Stimulated activated CD4-positive, alpha-beta T cell treated with anti-CD3 and anti-CD28 coated beads, Interleukin-15, amount 100 ng/mL, for 24 hours (primary cell): ENCODE measurements at regions not wholly inside any gene's neighbourhood (a gene's known extent, or its start where the extent isn't known, plus 50 kb on each side); places are given as distances from the start of the nearest gene placed in this dataset.

Source experiments
- DNase-seq: peaks from one replicate; pipeline ENCODE4 v3.0.0-alpha.2; 2020

DNA sequence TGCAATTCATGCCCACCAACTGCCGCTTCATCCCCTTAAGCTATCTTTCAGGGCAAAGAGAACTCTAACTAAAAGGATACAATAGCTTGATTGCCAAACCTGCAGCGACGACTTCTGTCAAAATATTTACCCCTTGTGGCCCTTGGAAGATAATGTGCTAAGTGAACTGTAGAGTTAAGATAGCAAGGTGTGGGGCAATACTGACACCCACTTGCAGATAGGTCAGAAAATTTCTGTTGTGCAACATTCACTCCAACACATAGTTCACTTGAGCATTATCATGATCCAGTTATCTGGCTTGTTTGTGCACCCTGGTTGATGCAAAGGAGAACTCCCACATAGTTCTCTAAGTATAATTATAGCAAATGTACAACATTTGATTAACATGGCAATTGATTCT is 55.6 kb downstream of the RHOXF2B start:
- no peak for DNase-seq

DNA sequence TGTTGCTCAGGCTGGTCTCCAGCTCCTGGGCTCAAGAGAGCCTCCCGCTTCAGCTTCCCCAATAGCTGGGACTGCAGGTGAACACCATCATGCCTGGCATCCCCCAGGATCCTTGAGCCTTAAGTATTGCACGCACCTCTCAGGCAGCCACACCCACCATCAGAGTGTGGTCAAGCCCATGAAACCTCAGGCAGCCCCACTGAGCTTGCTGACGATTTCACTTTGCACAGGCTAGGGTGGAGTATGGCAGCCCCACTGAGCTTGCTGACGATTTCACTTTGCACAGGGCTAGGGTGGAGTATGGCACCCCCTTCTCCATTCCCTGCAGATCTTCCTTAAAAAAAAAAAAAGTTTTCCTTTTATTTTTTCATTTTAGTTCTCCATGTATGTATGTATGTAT is 57.2 kb downstream of the RHOXF2B start:
- no peak for DNase-seq

DNA sequence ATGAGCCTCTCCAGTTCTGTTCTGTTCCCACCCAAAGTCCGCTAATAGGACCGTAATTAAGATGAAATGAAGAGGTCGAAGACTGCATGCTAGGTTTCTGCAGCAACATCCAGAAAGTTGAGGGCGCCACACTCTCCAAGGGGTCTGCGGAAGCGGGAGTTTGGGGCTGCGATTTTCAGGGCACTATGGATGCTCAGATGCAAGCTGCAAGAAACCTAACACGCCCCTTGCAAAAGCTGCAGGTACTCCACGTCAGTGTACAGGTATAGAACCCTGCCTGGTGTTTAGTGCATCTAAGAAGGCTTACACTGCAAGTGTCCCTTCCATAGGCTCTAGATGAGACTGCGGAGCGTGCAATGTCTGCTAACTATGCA is 61.4 kb downstream of the RHOXF2B start:
- no peak for DNase-seq

DNA sequence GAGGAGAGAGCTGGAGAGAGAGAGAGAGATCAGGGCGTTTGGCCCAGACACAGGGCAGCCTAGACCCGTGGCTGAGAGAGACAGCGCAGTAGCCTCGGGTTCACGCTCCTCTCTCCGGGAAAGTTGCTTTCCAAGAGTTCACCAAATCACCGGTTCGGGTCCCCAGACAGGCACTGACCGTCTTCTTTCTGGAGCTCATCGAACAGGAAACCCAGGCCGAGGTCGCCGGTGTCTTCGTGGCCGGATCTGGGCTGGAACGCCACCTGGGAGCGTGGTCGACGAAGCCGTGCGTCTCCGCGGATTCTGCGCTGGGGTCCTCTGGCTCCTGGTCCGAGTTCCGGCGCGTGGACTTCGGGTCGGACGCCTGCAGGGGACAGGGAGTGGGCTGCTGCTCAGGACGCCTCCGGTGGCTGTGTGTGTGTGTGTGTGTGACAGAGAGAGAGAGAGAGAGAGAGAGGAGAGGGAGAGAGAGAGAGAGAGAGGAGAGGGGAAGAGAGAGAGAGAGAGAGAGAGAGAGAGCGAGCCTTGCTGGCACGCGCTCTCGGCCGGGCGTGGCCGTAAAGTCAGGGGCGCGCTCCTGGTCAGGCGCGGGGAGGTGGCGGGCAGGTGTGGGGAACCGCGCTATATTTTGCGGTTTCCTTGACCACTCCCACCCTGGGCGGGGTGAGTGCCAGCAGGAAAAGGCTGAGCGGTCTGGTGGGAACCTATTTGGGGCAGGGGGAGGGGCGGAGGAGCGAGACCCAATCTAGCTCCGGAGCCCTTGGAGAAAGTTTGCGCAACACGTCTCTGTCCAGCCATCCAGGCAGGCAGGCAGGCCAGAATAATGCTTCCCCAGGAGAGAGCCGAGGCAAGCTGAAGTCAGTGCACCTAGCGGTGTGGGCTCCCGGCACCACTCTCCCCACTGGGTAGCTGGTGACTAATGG is 62.1 kb downstream of the RHOXF2B start:
- DNase-seq, result no peak

DNA sequence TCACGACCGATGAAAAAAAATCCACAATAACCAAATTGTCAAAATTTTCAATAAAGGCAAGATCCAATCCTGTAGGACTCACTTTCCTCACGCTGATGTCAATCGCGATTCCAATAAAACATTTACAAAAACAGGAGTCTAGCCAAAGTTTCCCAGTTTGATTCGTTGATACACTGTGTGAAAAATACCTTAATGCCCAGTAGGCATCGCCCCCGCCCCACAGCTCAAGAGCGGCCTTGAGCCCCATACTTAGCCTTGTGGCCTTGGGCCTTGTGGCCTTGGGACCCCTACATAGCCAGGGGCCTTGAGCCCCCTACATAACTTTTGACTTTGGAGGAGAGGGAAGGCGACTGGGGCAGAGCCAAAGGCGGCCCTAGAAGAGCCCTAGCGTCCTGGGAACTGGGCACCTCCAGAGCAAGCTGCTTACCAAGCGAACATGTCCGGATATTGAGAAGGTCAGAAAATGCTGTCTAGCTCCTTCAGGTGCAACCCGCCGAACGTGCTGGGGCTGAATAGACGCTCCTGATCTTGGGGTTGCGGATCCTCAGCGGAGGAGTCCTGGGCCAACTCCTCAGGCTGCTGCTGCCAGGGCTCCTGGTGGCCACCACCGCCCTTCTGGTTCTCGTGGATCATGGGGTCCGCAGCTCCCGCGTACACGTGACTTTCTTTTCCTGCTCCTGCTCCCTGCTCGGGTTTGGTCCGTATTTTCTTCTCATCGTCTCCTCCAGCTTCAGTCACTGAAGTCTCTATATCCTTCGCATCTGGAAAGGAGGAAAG is 62.9 kb downstream of the RHOXF2B start:
- DNase-seq, result no peak

DNA sequence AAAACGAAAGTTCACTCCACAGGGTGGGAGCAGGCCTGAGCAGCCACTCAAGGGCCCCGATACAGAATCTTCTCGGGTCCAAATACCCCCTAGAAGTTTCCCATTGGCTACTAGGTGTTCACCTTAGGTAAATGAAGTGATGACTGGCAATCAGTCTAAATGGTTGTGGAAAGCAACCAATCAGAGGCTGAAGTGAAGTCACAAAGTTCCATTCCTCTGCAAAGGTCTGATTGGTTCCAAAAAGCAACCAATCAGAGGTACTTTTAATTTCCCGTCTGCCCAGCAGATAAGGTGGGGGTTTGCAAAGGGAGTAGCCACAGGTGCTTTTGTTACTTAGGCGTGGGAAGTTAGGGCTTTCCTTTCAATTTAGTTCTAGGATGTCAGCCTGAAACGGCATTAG is 58.2 kb upstream of the NKAP start:
- DNase-seq, result no peak

DNA sequence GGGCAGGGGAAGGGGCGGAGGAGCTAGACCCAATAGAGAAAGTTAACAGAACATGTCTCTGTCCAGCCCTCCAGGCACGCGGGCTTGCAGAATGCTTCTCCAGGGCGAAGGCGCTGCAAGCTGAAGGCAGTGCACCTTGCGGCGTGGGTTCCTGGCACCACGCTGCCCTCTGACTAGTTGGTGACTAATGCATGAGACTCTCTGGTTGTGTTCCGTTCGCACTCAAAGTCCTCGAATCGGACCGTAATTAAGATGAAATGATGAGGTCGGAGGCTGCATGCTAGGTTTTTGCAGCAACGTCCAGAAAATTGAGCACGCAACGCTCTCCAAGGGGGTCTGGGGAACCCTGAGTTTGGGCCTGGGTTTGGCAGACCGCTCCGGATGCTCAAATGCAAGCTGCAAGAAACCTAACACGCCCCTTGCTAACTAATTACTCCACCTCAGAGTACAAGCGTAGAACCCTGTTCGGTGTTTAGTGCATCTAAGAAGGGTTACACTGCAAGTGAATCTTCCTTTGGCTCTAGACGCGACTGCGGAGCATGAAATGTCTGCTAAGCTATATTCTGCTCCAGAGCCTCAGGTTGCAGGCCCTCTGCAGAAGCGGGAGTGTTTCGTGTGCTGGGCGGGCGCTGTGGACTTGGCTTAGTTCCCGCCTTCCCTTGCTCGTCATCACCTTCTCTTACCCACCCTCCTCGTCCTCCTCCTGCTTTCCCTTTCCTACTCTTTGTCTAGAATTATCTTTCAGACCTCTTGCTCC is 57.1 kb upstream of the NKAP start:
- DNase-seq, result peak; percentile 46

DNA sequence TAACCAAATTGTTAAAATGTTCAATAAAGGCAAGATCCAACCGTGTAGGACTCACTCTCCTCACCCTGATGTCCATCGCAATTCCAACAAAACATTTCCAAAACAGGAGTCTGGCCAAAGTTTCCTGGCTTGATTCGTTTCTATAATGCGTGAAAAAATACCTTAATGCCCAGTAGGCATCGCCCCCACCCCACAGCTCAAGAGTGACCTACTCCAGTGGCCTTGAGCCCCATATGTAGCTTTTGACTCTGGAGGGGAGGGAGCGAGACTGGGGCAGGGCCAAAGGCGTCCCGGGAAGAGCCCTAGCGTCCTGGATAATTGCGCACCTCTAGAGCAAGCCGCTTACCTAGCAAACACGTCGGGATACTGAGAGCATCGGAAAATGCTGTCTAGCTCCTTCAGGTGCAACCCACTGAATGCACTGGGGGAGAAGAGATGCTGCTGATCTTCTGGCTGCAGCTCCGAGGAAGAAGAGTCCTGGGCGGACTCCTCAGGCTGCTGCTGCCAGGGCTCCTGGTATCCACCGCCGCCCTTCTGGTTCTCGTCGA is 55.6 kb upstream of the NKAP start:
- DNase-seq, result no peak

DNA sequence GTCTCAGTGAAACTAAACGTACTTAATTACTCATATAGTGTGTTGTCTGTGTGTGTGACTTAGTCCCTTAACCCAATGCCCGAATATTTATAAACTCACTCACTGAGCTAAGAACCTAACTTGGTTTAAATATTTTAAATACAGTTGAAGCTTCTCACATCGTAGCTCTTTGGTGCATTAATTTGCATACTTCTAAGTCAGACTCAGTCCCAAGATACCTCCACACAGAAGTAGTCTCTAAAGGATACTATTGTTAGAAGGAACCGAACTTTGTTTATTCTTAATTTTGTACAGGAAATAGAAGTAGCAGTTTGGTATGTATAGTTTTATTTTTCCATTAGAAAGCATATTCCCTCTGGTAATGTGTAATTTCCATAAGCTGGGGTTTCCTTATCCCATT is 54.0 kb upstream of the NKAP start:
- DNase-seq, result no peak

DNA sequence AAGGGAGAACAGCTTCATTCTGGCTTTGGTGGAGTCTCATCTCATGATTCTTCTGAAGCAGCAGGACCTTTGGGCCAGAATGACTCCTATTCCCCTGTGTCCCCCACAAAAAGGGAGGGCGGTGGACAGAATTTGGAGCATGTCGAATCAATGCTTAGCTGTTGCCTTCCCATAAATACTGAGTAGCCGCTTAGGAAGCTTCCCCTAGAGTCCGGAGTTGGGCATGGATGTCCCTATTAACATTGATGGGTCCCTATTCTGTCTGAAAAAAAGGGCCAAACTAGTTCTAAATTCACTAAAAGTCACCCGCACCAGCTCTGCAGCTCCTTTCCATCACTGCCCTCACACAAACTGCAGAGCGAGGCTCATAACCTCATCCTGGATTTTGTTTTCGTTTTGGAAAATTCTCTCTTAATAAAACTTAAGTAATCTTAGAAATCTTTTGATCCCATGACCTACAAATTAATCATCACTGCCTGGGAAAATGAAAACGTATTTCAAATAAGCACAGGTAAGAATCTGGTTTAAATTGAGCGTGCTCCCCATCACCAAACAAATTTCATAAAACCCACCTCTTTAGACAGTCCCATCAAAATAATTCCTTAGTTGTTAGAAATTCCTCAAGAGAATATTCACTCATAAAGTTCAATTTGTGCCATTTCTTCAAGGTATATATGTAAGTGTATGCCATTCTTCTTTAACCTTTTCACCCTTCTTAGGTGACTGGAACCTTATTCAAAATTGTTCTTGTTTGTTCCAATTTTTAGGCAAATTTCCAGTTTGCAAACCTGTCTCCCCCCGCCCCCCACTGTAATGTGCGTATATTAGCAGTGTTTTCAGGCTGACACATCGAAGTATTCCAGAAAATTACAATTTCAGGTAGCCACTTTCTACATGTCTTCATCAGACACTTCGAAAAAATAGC is 53.3 kb upstream of the NKAP start:
- no peak for DNase-seq

DNA sequence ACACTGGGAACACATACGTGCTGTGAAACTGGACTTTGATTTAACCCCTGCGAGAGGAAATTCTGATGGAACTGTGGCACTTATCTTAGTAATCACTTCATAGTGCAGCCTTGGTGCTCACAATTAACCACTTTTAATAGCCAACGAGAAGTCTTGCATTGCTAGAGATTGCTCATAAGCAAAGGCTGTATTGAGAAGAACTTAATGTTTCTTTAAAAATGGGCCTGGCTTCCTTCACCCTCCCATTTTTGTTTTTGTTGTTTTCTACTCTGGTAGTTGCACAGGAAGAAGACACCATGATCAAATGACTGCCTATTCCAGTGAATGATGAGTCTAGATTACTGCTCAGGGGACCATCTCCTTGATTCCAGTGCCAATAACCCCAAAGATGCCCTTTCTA is 52.5 kb upstream of the NKAP start:
- DNase-seq, result no peak
